Panc1 (cell line): ENCODE measurements at regions not wholly inside any gene's neighbourhood (a gene's known extent, or its start where the extent isn't known, plus 50 kb on each side); places are given as distances from the start of the nearest gene placed in this dataset.

Experiments
- ATAC-seq: fragments of 200-7000 bp; cut with Tn5 transposase; 2 replicates; pipeline ENCODE4 v1.9.1; 2020; ENCODE audit warnings: mild to moderate bottlenecking, moderate library complexity
- BruUV-seq: library from RNA; stranded (reverse); fragments of 400-500 nt; replicated peaks from 2 replicates; lab custom pipeline; 2021; lab: Mats Ljungman, UMichigan
- CTCF ChIA-PET: fragments of 300-600 bp; sonication (Branson Sonifier 250); formaldehyde crosslinking; loops from one replicate; lab custom pipeline; 2022; ENCODE audit warnings: antibody characterized with exemption; lab: Charles Lee
- POLR2A ChIA-PET: fragments of 300-600 bp; sonication (Branson Sonifier 250); formaldehyde crosslinking; loops from one replicate; lab custom pipeline; 2022; ENCODE audit warnings: antibody characterized with exemption; lab: Charles Lee
- DNase-seq: peaks from one replicate; pipeline ENCODE4 v3.0.0-alpha.2; 2010; ENCODE audit warnings: low read depth, low spot score
- H3K27ac ChIP-seq: 2 replicates; pipeline ENCODE4 v1.5.1; 2011; ENCODE audit warnings: mild to moderate bottlenecking, low read length, inconsistent platforms
- H3K27me3 ChIP-seq: fragments of 200-500 bp; sonication (Bioruptor generic); 2 replicates; pipeline ENCODE4 v1.6.0; 2014; ENCODE audit warnings: low read length, inconsistent platforms; ENCODE audit not compliant: control insufficient read depth, insufficient read depth
- H3K36me3 ChIP-seq: fragments of 200-500 bp; sonication (Bioruptor generic); 2 replicates; pipeline ENCODE4 v1.5.1; 2014; ENCODE audit warnings: inconsistent platforms, mild to moderate bottlenecking, low read length, moderate library complexity; ENCODE audit not compliant: control insufficient read depth, insufficient read depth
- H3K4me1 ChIP-seq: 2 replicates; pipeline ENCODE4 v1.5.1; 2011; ENCODE audit warnings: inconsistent platforms, mild to moderate bottlenecking, low read length, moderate library complexity; ENCODE audit not compliant: control insufficient read depth, insufficient read depth
- H3K4me3 ChIP-seq, 2 experiments: 2 replicates each; pipeline ENCODE4 v1.5.1; 2011 to 2012; ENCODE audit warnings: low read depth in 2 of 2, low read length in 2 of 2, mild to moderate bottlenecking in 2 of 2, inconsistent platforms in 1 of 2, moderate library complexity in 1 of 2
- H3K9me3 ChIP-seq: fragments of 200-500 bp; sonication (Bioruptor generic); 2 replicates; pipeline ENCODE4 v1.5.1; 2014; ENCODE audit warnings: low read depth, mild to moderate bottlenecking, inconsistent platforms, low read length, moderate library complexity; ENCODE audit not compliant: control insufficient read depth, insufficient read depth
- CTCF ChIP-seq: fragments of 450-650 bp; IDR thresholded peaks from 2 replicates; pipeline ENCODE4 v1.5.1; 2017; ENCODE audit warnings: mild to moderate bottlenecking
- POLR2AphosphoS5 ChIP-seq: IDR thresholded peaks from 2 replicates; pipeline ENCODE4 v1.6.1; 2012; ENCODE audit warnings: mild to moderate bottlenecking, low read depth, low read length, moderate library complexity
- REST ChIP-seq, 2 experiments: IDR thresholded peaks; 2 replicates each; pipeline ENCODE4 v1.6.1; 2011 to 2012; ENCODE audit warnings: low read depth in 2 of 2, control low read depth in 1 of 2, low read length in 1 of 2, mild to moderate bottlenecking in 1 of 2, moderate library complexity in 1 of 2; ENCODE audit not compliant: insufficient read depth in 1 of 2
- SIN3A ChIP-seq: IDR thresholded peaks from 2 replicates; pipeline ENCODE4 v1.6.1; 2012; ENCODE audit warnings: low read depth, mild to moderate bottlenecking, low read length, moderate library complexity, borderline replicate concordance; ENCODE audit not compliant: insufficient read depth
- TCF7L2 ChIP-seq: IDR thresholded peaks from 2 replicates; pipeline ENCODE4 v1.6.1; 2011; ENCODE audit warnings: mild to moderate bottlenecking, low read depth, low read length, inconsistent platforms
- in situ Hi-C: cut with HindIII; loops from 2 replicates; pipeline ENCODE4 v1.10.0; 2016; ENCODE audit warnings: low sequenced_read_pairs, low pct_unique_long_range_greater_than_20kb
- intact Hi-C: fragments of 100-400 bp; cut with micrococcal nuclease; formaldehyde crosslinking; loops from one replicate; pipeline ENCODE4 v1.10.0; 2022; ENCODE audit not compliant: unreplicated experiment

GRCh38 chr9:110068212-110068611 is 139.7 kb downstream of the C9orf152 start:
- Histone ChIP-seq H3K27ac (no peak overlapping the region), H3K4me3 (no peak overlapping the region), H3K36me3 (no peaks in the 10 kb centered on the region), H3K4me1 (no peaks in the 10 kb centered on the region; the same call in none of the 2 replicates), H3K9me3 (no peaks in the 10 kb centered on the region), H3K27me3 (no peaks in the 10 kb centered on the region)
- TF ChIP-seq SIN3A (no peak), TCF7L2 (no peak), REST (IDR thresholded peaks at IDR 0.05; ENCODE audit: insufficient read depth in 1 of 2, low read depth in 2 of 2, low read length in 1 of 2) (no peak), CTCF (no peak), POLR2AphosphoS5 (no peak)
- ATAC-seq, result no peak
- intact Hi-C loops, result no loop called here
- DNase-seq, result no peak
- CTCF ChIA-PET, result interaction anchor here (0.6 kb wide), 1 partner anchor 83 kb away, joined by 4 read pairs; no protein-coding TSS in a partner anchor
- POLR2A ChIA-PET, result no interaction called here
- no TSS peak for BruUV-seq
- in situ Hi-C loops, result no loop called here

- BruUV-seq, result no TSS peak
- in situ Hi-C loops, result no loop called here
- Histone ChIP-seq H3K36me3 (no peaks in the 10 kb centered on the region), H3K27me3 (no peaks in the 10 kb centered on the region), H3K27ac (peak overlapping the region; percentile 34; the same call in 1 of the 2 replicates), H3K4me1 (no peaks in the 10 kb centered on the region; the same call in none of the 2 replicates), H3K9me3 (no peaks in the 10 kb centered on the region), H3K4me3 (peak overlapping the region in 1 of 2 experiments; percentile 15; a peak in 1 of 4 replicates)
- intact Hi-C loops, result no loop called here
- no peak for TF ChIP-seq REST (IDR thresholded peaks at IDR 0.05; ENCODE audit: insufficient read depth in 1 of 2, low read depth in 2 of 2, low read length in 1 of 2)
- POLR2A ChIA-PET, result no interaction called here
- DNase-seq, result peak; percentile 72
- CTCF ChIA-PET, result interaction anchor here (0.5 to 0.6 kb wide), 3 partner anchors 73 to 468 kb away, joined by 3 to 6 read pairs (median 3); no protein-coding TSS in a partner anchor
- ATAC-seq, result peak; percentile 87
Observed at GRCh38 chr9:110069326-110070248, 138.4 kb downstream of the C9orf152 start.
